ENCODE measurements at regions not wholly inside any gene's neighbourhood (a gene's known extent, or its start where the extent isn't known, plus 50 kb on each side); places are given as distances from the start of the nearest gene placed in this dataset.
A peak's percentile ranks its signal among the peaks of the same experiment; 100 is the strongest.
"Not testable (repeated sequence)": the region's sequence is repeated elsewhere in the genome, so short reads cannot be mapped to it uniquely, and the experiment has no call there.

GRCh38 chr5:67879620-67880510, 335.7 kb upstream of the PIK3R1 start:
- H3K27ac ChIP-seq (ENCODE audit: low read depth, low read length) = no peak overlapping the region
- H3K4me3 Mint-ChIP-seq = no peak overlapping the region
- H3K36me3 ChIP-seq (ENCODE audit: insufficient read depth, low read length) = no peaks in the 10 kb centered on the region
- no peak for DNase-seq
- H3K27ac Mint-ChIP-seq = no peak overlapping the region
- H3K9me3 ChIP-seq (ENCODE audit: control insufficient read depth in 1 of 2, low read length in 2 of 2) = no peaks in the 10 kb centered on the region
- H3K4me1 Mint-ChIP-seq = no peaks in the 10 kb centered on the region
- H3K27me3 ChIP-seq (ENCODE audit: insufficient read depth, low read length) = no peaks in the 10 kb centered on the region
- H3K36me3 Mint-ChIP-seq = no peaks in the 10 kb centered on the region
- H3K4me3 ChIP-seq (ENCODE audit: low read length in 2 of 2) = no peak overlapping the region
- H3K9me3 Mint-ChIP-seq = peaks cover 0 to 5% (median under 1%) of the 10 kb centered on the region in 8 donors
- ChIA-PET POLR2A (ENCODE audit: partially characterized antibody) (interaction anchor here (0.6 kb wide), 1 partner anchor 387 kb away, joined by 3 read pairs; no protein-coding TSS in a partner anchor), CTCF (ENCODE audit: partially characterized antibody) (no interaction called here)
- intact Hi-C loops (cut with micrococcal nuclease) = no loop called here
- no peaks in the 10 kb centered on the region for H3K4me1 ChIP-seq (ENCODE audit: insufficient read depth, low read length)
- H3K27me3 Mint-ChIP-seq = peaks cover 12 to 18% of the 10 kb centered on the region in 2 donors

DNA sequence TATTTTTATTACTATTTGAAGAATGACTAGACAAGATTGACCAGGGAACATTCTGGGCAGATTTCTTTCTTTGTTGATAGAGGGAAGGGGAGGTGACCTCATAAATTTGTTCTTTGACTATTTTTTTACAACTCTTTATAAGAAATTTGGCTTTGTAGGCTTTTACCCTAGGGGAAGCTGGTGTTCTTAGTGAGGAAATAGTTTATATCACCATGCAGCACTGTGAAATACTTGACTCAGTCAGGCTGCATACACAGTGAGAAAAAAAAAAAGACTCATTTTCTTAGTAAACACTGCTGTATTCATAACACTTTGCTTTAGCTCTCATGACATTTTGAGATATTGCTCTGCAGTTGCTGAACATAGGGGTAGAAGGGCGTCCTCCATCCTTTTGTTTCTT, 336.6 kb upstream of the PIK3R1 start:
- H3K9me3 Mint-ChIP-seq = peaks cover 0 to 5% (median under 1%) of the 10 kb centered on the region in 8 donors
- H3K4me3 Mint-ChIP-seq = no peak overlapping the region
- Histone ChIP-seq H3K4me3 (ENCODE audit: low read length in 2 of 2) (no peak overlapping the region), H3K27me3 (ENCODE audit: insufficient read depth, low read length) (no peaks in the 10 kb centered on the region), H3K9me3 (ENCODE audit: control insufficient read depth in 1 of 2, low read length in 2 of 2) (no peaks in the 10 kb centered on the region), H3K27ac (ENCODE audit: low read depth, low read length) (no peak overlapping the region), H3K36me3 (ENCODE audit: insufficient read depth, low read length) (no peaks in the 10 kb centered on the region), H3K4me1 (ENCODE audit: insufficient read depth, low read length) (no peaks in the 10 kb centered on the region)
- H3K27ac Mint-ChIP-seq = no peak overlapping the region
- POLR2A ChIA-PET (ENCODE audit: partially characterized antibody) = no interaction called here
- CTCF ChIA-PET (ENCODE audit: partially characterized antibody) = no interaction called here
- no peak for DNase-seq
- intact Hi-C loops (cut with micrococcal nuclease) = no loop called here
- no peaks in the 10 kb centered on the region for H3K36me3 Mint-ChIP-seq
- no peaks in the 10 kb centered on the region for H3K4me1 Mint-ChIP-seq
- peaks cover 12 to 18% of the 10 kb centered on the region in 2 donors for H3K27me3 Mint-ChIP-seq

DNA sequence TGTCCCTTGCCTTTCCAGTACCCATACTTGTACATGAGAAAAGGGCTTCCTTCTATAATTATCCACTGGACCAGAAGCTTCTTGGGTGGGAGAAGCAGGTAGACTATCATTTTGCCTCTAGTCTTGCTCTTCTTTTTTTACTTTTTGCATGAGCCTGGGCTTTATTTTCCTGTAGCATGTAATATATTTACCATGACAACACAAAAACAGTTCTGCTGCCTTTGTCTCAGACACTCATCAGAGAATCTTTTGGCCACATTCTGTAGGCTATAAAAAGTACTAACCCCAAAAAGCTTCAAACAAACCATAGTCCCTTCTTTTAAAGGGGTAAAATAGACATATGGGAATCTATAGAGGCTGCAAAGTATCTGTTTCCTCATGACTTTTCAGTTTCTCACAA, 339.2 kb upstream of the PIK3R1 start:
- intact Hi-C loops (cut with micrococcal nuclease) = no loop called here
- ChIA-PET POLR2A (ENCODE audit: partially characterized antibody) (no interaction called here), CTCF (ENCODE audit: partially characterized antibody) (no interaction called here)
- H3K27me3 Mint-ChIP-seq = peaks cover 12 to 16% of the 10 kb centered on the region in 2 donors
- Histone ChIP-seq H3K27ac (ENCODE audit: low read depth, low read length) (no peak overlapping the region), H3K36me3 (ENCODE audit: insufficient read depth, low read length) (no peaks in the 10 kb centered on the region), H3K9me3 (ENCODE audit: control insufficient read depth in 1 of 2, low read length in 2 of 2) (no peaks in the 10 kb centered on the region), H3K4me3 (ENCODE audit: low read length in 2 of 2) (no peak overlapping the region), H3K27me3 (ENCODE audit: insufficient read depth, low read length) (no peaks in the 10 kb centered on the region), H3K4me1 (ENCODE audit: insufficient read depth, low read length) (no peaks in the 10 kb centered on the region)
- no peaks in the 10 kb centered on the region for H3K36me3 Mint-ChIP-seq
- peaks cover 0 to 5% (median 0%) of the 10 kb centered on the region in 8 donors for H3K9me3 Mint-ChIP-seq
- no peak for DNase-seq
- H3K27ac Mint-ChIP-seq = no peak overlapping the region
- no peaks in the 10 kb centered on the region for H3K4me1 Mint-ChIP-seq
- H3K4me3 Mint-ChIP-seq = no peak overlapping the region

- Mint-ChIP-seq H3K27me3 (peaks cover 11 to 16% of the 10 kb centered on the region in 2 donors), H3K9me3 (peaks cover 0 to 5% (median 0%) of the 10 kb centered on the region in 8 donors), H3K27ac (no peak overlapping the region), H3K4me1 (no peaks in the 10 kb centered on the region), H3K4me3 (no peak overlapping the region), H3K36me3 (no peaks in the 10 kb centered on the region)
- Histone ChIP-seq H3K27ac (ENCODE audit: low read depth, low read length) (no peak overlapping the region), H3K36me3 (ENCODE audit: insufficient read depth, low read length) (no peaks in the 10 kb centered on the region), H3K4me1 (ENCODE audit: insufficient read depth, low read length) (no peaks in the 10 kb centered on the region), H3K4me3 (ENCODE audit: low read length in 2 of 2) (no peak overlapping the region), H3K27me3 (ENCODE audit: insufficient read depth, low read length) (no peaks in the 10 kb centered on the region), H3K9me3 (ENCODE audit: control insufficient read depth in 1 of 2, low read length in 2 of 2) (no peaks in the 10 kb centered on the region)
- ChIA-PET POLR2A (ENCODE audit: partially characterized antibody) (no interaction called here), CTCF (ENCODE audit: partially characterized antibody) (no interaction called here)
- no peak for DNase-seq
- intact Hi-C loops (cut with micrococcal nuclease) = no loop called here
Measured at GRCh38 chr5:67875601-67876000, 340.0 kb upstream of the PIK3R1 start.

DNA sequence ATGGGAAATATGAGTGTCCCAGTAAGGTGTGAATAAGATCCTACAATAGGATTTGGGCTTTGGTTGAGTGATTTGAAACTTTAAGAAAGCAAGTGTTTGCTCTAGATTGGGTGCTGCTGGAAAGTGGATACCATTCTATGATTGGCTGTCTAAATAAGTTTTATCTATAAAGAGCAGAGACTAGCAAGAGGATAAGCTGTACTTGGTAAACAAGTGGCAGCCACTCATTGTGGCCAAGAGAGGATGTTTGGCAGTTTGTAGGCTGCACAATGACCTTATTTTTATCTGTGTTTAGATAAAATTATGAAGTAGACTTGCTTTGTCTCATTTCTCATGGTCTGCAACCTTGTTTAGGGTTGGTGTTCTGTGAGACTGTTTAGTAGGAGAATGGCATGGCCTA, 341.6 kb upstream of the PIK3R1 start:
- no peak overlapping the region for H3K27ac ChIP-seq (ENCODE audit: low read depth, low read length)
- H3K4me1 ChIP-seq (ENCODE audit: insufficient read depth, low read length) = no peaks in the 10 kb centered on the region
- intact Hi-C loops (cut with micrococcal nuclease) = no loop called here
- DNase-seq = no peak
- ChIA-PET POLR2A (ENCODE audit: partially characterized antibody) (no interaction called here), CTCF (ENCODE audit: partially characterized antibody) (no interaction called here)
- Mint-ChIP-seq H3K4me3 (no peak overlapping the region), H3K36me3 (no peaks in the 10 kb centered on the region), H3K9me3 (peaks cover 0 to 5% (median 0%) of the 10 kb centered on the region in 8 donors), H3K27ac (no peak overlapping the region), H3K4me1 (no peaks in the 10 kb centered on the region), H3K27me3 (peaks cover 10 to 14% of the 10 kb centered on the region in 2 donors)
- H3K27me3 ChIP-seq (ENCODE audit: insufficient read depth, low read length) = no peaks in the 10 kb centered on the region
- H3K9me3 ChIP-seq (ENCODE audit: control insufficient read depth in 1 of 2, low read length in 2 of 2) = no peaks in the 10 kb centered on the region
- no peak overlapping the region for H3K4me3 ChIP-seq (ENCODE audit: low read length in 2 of 2)
- H3K36me3 ChIP-seq (ENCODE audit: insufficient read depth, low read length) = no peaks in the 10 kb centered on the region

- intact Hi-C loops (cut with micrococcal nuclease) = no loop called here
- H3K4me3 Mint-ChIP-seq = no peak overlapping the region
Measured at GRCh38 chr5:67870662-67871061, 344.9 kb upstream of the PIK3R1 start.

GRCh38 chr5:67864335-67864734, 351.2 kb upstream of the PIK3R1 start:
- H3K4me1 ChIP-seq (ENCODE audit: insufficient read depth, low read length); H3K9me3 Mint-ChIP-seq; H3K36me3 Mint-ChIP-seq; H3K27me3 ChIP-seq (ENCODE audit: insufficient read depth, low read length); CTCF ChIA-PET (ENCODE audit: partially characterized antibody); H3K27ac ChIP-seq (ENCODE audit: low read depth, low read length); DNase-seq; H3K9me3 ChIP-seq (ENCODE audit: control insufficient read depth in 1 of 2, low read length in 2 of 2); intact Hi-C loops (cut with micrococcal nuclease); H3K4me3 Mint-ChIP-seq; H3K36me3 ChIP-seq (ENCODE audit: insufficient read depth, low read length); H3K4me3 ChIP-seq (ENCODE audit: low read length in 2 of 2); H3K4me1 Mint-ChIP-seq; POLR2A ChIA-PET (ENCODE audit: partially characterized antibody): not testable (repeated sequence)
- peaks cover 1 to 17% of the 10 kb centered on the region in 2 donors for H3K27me3 Mint-ChIP-seq
- peak overlapping the region in 1 of 7 donors; percentile 28 for H3K27ac Mint-ChIP-seq

More at GRCh38 chr5:67870662-67871061, 344.9 kb upstream of the PIK3R1 start:
- no peaks in the 10 kb centered on the region for H3K4me1 Mint-ChIP-seq
- Histone ChIP-seq H3K27ac (ENCODE audit: low read depth, low read length) (no peak overlapping the region), H3K4me1 (ENCODE audit: insufficient read depth, low read length) (no peaks in the 10 kb centered on the region), H3K9me3 (ENCODE audit: control insufficient read depth in 1 of 2, low read length in 2 of 2) (no peaks in the 10 kb centered on the region), H3K27me3 (ENCODE audit: insufficient read depth, low read length) (no peaks in the 10 kb centered on the region), H3K36me3 (ENCODE audit: insufficient read depth, low read length) (no peaks in the 10 kb centered on the region), H3K4me3 (ENCODE audit: low read length in 2 of 2) (no peak overlapping the region)
- H3K36me3 Mint-ChIP-seq = no peaks in the 10 kb centered on the region
- ChIA-PET POLR2A (ENCODE audit: partially characterized antibody) (no interaction called here), CTCF (ENCODE audit: partially characterized antibody) (no interaction called here)
- DNase-seq = no peak
- peaks cover 5 to 17% of the 10 kb centered on the region in 2 donors for H3K27me3 Mint-ChIP-seq
- H3K9me3 Mint-ChIP-seq = peaks cover 0 to 3% (median 0%) of the 10 kb centered on the region in 8 donors
- no peak overlapping the region for H3K27ac Mint-ChIP-seq
